NCI-H1048 (cell line): ENCODE measurements at regions not wholly inside any gene's neighbourhood (a gene's known extent, or its start where the extent isn't known, plus 50 kb on each side); places are given as distances from the start of the nearest gene placed in this dataset.

Experiments used
- DNase-seq: peaks from one replicate; lab custom pipeline; 2025; lab: John Stamatoyannopoulos, UW

- no peak for DNase-seq
Observed at GRCh38 chr20:48079028-48079427, 293.7 kb upstream of the SULF2 start.

GRCh38 chr20:48076747-48077146 is 291.5 kb upstream of the SULF2 start:
- no peak for DNase-seq

DNA sequence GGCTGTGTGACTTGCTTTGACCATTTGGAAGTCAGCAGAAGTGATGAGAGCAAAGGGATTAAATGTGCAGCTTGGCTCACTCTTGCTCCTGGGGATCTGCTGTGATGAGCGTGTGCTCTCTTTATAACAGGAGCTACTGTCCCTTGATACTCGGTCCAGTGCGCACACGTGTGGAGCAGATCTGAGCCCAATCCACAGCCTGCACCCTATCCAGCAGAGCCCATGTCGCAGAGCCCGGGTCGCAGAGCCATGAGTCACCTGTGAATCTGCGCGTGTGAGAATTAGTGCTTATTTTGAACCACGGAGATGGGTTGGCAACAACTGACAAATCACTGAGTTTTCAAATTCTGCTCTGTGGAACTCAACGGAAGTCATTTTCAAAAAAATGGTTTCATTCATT is 291.0 kb upstream of the SULF2 start:
- DNase-seq, result no peak

- no peak for DNase-seq
Observed at GRCh38 chr20:48075591-48076174, 290.4 kb upstream of the SULF2 start.

- DNase-seq, result no peak
Observed at GRCh38 chr20:48070991-48071652, 285.8 kb upstream of the SULF2 start.

GRCh38 chr20:48069596-48069995 is 284.3 kb upstream of the SULF2 start:
- no peak for DNase-seq

GRCh38 chr20:48066851-48067250 is 281.6 kb upstream of the SULF2 start:
- no peak for DNase-seq

DNA sequence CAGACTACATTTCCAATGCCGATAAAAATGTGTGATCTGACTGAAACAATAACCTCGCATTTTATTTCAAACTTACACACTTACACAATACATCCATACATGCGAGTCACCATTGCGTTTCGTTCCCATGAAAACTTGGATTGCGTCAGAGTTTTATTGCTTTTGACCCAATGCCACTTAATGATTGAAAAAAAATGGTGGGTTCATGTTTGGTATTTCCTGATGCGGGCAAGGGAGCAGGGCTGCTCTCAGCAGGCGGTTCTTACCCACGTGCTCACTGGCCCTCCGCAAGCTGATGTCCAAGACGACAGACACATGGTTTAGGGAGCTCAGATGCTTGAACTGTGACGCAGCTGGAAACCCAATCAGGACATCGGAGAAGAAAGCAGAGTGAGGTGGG is 281.0 kb upstream of the SULF2 start:
- DNase-seq, result no peak

- no peak for DNase-seq
Observed at GRCh38 chr20:48065833-48066232, 280.6 kb upstream of the SULF2 start.

- no peak for DNase-seq
Observed at GRCh38 chr20:48064929-48065328, 279.6 kb upstream of the SULF2 start.

DNA sequence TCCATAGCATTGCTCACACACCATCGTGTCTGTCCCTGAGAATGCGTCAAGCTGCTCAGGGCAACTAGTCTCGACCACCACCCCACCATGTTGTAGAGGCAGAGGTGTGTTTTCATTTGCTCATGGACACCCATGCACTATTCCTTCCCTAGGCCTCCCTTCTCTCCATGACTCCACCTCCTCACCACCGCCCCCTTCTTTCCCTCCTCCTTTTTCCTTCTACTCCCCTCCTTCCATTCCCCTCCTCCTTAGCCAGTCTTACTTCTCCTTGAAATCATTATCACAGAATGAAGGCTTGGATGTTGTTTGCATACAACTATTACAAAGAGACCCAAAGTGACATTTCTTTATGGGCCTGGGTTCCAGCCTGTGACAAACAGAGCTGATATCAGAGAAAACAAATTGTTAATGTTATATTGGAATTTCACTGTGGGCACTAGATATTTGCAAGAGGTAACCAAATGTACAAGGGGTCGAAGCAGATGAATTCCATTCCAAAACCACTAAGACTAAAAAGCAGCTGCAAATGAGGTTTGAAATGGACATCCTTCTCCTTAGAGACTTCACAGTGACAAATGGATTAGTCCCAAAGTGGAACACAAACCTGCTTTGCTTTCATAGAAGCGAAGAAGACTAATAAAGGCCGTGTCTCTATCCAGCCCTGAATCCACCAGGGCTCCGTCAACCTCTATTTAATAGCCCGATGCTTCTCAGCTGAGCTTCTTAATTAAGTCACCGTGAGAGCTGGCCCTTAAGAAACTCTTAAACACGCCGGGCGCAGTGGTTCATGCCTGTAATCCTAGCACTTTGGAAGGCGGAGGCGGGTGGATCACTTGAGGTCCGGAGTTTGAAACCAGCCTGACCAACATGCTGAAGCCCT is 275.8 kb upstream of the SULF2 start:
- no peak for DNase-seq

DNA sequence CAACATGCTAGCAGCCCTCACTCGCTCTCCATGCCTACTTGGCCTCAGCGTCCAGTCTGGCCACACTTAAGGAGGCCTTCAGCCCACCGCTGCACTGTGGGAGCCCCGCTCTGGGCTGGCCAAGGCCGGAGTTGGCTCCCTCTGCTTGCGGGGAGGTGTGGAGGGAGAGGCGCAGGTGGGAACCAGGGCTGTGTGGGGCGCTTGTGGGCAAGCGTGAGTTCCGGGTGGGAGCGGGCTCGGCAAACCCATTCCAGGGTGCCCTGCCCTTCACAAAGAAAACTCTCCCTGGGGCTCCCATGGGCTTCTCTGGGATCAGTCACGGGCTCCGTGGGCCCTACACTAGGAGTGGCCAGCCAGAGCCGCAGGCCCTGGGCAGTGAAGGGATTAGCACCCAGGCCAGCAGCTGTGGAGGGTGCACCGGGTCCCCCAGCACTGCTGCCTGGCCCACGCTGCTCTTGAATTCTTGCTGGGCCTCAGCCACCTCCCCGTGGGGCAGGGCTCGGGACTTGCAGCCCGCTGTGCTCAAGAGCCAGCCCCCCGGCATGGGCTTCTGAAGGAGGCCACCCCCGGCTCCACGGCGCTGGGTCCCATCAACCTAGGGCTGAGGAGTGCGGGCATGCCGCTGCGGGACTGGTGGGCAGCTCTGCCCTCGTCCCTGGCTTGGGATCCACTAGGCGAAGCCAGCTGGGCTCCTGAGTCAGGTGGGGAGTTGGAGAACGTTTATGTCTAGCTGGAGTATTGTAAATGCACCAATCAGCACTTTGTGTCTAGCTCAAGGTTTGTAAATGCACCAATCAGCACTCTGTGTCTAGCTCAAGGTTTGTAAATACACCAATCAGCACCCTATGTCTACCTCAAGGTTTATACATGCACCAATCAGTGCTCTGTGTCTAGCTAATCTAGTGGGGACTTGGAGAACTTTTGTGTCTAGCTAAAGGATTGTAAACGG is 273.6 kb upstream of the SULF2 start:
- no peak for DNase-seq

- DNase-seq, result no peak
Observed at GRCh38 chr20:48057739-48058138, 272.5 kb upstream of the SULF2 start.

- DNase-seq, result no peak
Observed at GRCh38 chr20:48057251-48057650, 272.0 kb upstream of the SULF2 start.

GRCh38 chr20:48056218-48056617 is 270.9 kb upstream of the SULF2 start:
- no peak for DNase-seq

DNA sequence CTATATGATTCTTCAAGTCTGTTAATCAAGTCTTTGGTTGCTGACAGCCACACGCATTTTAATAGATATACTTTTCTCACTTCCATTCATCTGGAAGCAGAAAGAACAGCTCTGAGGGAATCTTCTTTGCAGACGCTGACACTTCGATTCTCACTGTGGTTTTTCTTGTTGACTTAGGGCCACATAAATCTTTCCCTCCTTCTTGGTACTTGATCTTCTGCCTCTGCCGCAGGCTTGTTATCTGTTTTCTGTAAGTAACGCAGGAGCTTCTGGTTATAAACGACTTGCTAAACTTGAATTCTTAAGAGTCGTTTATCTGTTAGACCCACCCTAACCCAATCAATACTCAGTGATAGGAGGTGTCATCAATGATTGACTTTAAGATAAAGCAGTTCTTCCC is 268.8 kb upstream of the SULF2 start:
- no peak for DNase-seq

DNA sequence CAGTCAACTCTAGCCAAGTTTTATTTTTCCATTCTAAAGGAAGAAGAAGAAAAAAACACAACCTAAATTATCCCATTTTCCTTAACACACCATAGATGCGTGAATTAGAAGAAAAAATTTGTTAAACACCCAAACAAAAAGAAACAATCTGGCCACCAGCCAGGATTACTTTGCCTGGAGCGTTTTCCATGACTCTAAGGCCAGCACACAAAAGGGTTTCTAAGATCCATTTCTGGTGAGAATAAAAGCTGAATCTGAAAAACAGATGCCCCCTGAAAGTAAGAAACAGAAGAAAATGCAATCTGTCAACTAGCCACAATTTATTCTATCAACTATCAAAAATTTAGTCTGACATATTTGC is 267.2 kb upstream of the SULF2 start:
- no peak for DNase-seq

GRCh38 chr20:48051794-48052474 is 266.7 kb upstream of the SULF2 start:
- DNase-seq, result no peak

DNA sequence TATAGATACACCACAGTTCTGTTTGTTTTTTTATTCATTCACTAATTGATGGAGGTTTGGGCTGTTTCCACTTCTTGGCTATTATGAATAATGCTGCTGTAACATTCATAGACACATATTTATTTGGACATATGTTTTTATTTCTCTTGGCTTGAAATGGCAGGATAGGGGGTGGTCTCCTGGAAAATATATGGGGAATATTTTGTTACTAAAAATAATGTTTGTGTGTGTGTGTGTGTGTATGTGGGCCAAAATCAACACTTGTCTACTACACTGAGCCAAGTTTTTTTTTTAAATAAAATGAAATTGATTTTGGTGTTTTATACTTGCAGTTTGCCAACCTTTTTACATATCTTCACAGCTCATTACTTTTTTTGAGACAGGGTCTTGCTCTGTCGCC is 264.4 kb upstream of the SULF2 start:
- DNase-seq, result no peak

DNA sequence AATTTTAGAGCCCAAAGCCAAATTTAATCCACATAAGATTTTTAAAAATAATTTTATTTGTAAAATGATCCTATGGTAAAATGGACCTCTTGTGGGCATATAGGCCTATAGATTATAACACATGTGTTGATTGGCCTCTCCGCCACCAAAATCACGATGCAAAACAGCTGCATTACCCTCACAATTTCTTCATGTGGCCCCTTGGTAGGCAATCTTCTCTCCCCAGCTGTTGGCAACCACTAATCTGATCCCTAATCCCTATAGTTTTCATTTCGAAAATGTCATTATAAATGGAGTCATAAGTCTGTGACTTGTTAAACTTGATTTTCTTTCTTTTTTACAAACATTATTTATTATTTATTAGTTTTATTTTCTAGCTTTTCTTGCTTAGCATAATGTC is 263.9 kb upstream of the SULF2 start:
- DNase-seq, result no peak

GRCh38 chr20:48047447-48047846 is 262.2 kb upstream of the SULF2 start:
- DNase-seq, result no peak

DNA sequence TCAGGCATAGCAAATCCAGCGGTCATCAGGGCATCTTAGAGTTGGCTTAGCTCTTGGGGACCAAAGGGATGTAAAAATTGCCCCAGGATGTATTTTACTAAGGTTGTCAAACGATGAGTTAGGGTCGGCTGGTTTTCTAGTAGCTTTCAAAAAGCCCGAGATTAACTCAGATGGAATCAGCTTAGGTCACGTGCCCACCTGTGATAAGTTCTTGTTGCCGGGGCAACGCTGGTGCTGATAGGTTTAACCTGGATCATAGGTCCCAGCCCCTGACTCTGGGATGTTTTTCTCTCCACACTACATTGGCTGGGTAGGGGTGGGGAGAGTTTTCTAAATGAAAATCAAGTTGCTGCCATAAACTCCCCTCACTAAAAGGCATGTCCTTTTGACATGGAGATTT is 257.3 kb upstream of the SULF2 start:
- no peak for DNase-seq
